Endodermal cell (in vitro differentiated cells): ENCODE measurements at regions not wholly inside any gene's neighbourhood (a gene's known extent, or its start where the extent isn't known, plus 50 kb on each side); places are given as distances from the start of the nearest gene placed in this dataset.

Source experiments
- DNase-seq: peaks from one replicate; pipeline ENCODE4 v3.0.0-alpha.2; 2017
- H3K27ac ChIP-seq: 2 replicates; pipeline ENCODE4 v1.5.1; 2013; ENCODE audit warnings: mild to moderate bottlenecking, low read depth, low read length, moderate library complexity
- H3K27me3 ChIP-seq: 2 replicates; pipeline ENCODE4 v1.6.1; 2013; ENCODE audit warnings: mild to moderate bottlenecking, low read length, moderate library complexity; ENCODE audit not compliant: insufficient read depth, control insufficient read depth, poor library complexity, severe bottlenecking
- H3K36me3 ChIP-seq: 2 replicates; pipeline ENCODE4 v1.7.0; 2013; ENCODE audit warnings: mild to moderate bottlenecking, low read length, moderate library complexity; ENCODE audit not compliant: control insufficient read depth, insufficient read depth
- H3K4me1 ChIP-seq: one replicate; pipeline ENCODE4 v1.7.0; 2013; ENCODE audit warnings: low read length; ENCODE audit not compliant: control insufficient read depth, insufficient read depth
- H3K4me3 ChIP-seq: 2 replicates; pipeline ENCODE4 v1.5.1; 2013; ENCODE audit warnings: mild to moderate bottlenecking, low read length, moderate library complexity
- H3K9ac ChIP-seq: 2 replicates; pipeline ENCODE4 v1.6.1; 2013; ENCODE audit warnings: mild to moderate bottlenecking, low read length, moderate library complexity; ENCODE audit not compliant: poor library complexity, severe bottlenecking; ENCODE audit errors: extremely low read depth
- H3K9me3 ChIP-seq: 2 replicates; pipeline ENCODE4 v1.6.1; 2013; ENCODE audit warnings: mild to moderate bottlenecking, low read length, moderate library complexity; ENCODE audit not compliant: control insufficient read depth
- H3K27ac Mint-ChIP-seq: 2 replicates; pipeline ENCODE4 v1.8.0; 2020; ENCODE audit warnings: mixed read lengths
- H3K27me3 Mint-ChIP-seq: 2 replicates; pipeline ENCODE4 v1.8.0; 2021; ENCODE audit warnings: mild to moderate bottlenecking, mixed read lengths; ENCODE audit not compliant: insufficient read depth
- H3K36me3 Mint-ChIP-seq: 2 replicates; pipeline ENCODE4 v1.8.0; 2020; ENCODE audit warnings: low read depth, mixed read lengths
- H3K4me1 Mint-ChIP-seq: 2 replicates; pipeline ENCODE4 v1.8.0; 2020; ENCODE audit warnings: mixed read lengths
- H3K4me3 Mint-ChIP-seq: 2 replicates; pipeline ENCODE4 v1.8.0; 2020; ENCODE audit warnings: mild to moderate bottlenecking, moderate library complexity, mixed read lengths
- H3K9me3 Mint-ChIP-seq: 2 replicates; pipeline ENCODE4 v1.8.0; 2020; ENCODE audit warnings: mild to moderate bottlenecking, mixed read lengths
- CTCF ChIP-seq: fragments of 200-600 bp; sonication (generic); conservative IDR thresholded peaks from 2 replicates; pipeline ENCODE4 v1.5.0; 2021; ENCODE audit warnings: antibody characterized with exemption, mild to moderate bottlenecking
- WGBS, 2 experiments: methylation state at CpG; one replicate each; pipeline versions ENCODE4 v1.1.5 to v1.1.7; 2013; ENCODE audit warnings: missing lambda C conversion rate in 2 of 2, mixed read lengths in 1 of 2; ENCODE audit not compliant: insufficient coverage in 1 of 2, insufficient read length in 1 of 2; 5-methylcytosine and 5-hydroxymethylcytosine counted together

GRCh38 chr5:171634511-171634910 is 151.1 kb upstream of the SMIM23 start:
- H3K9me3 Mint-ChIP-seq, result no peaks in the 10 kb centered on the region
- H3K27ac ChIP-seq, result no peak overlapping the region

GRCh38 chr5:171635028-171635427 is 150.6 kb upstream of the SMIM23 start:
- Histone ChIP-seq H3K4me3 (no peak overlapping the region), H3K9me3 (no peaks in the 10 kb centered on the region), H3K4me1 (no peaks in the 10 kb centered on the region), H3K27me3 (peaks cover 10% of the 10 kb centered on the region), H3K27ac (no peak overlapping the region), H3K9ac (no peak overlapping the region), H3K36me3 (no peaks in the 10 kb centered on the region)
- Mint-ChIP-seq H3K27ac (no peak overlapping the region), H3K36me3 (no peaks in the 10 kb centered on the region), H3K27me3 (peaks cover 16% of the 10 kb centered on the region), H3K4me3 (no peak overlapping the region), H3K9me3 (no peaks in the 10 kb centered on the region), H3K4me1 (no peaks in the 10 kb centered on the region)
- WGBS, 2 experiments, result 71 to 83% methylated on average over 1 to 2 of the region's 2 CpGs
- TF ChIP-seq CTCF, result no peak
- DNase-seq, result no peak

More at GRCh38 chr5:171634511-171634910, 151.1 kb upstream of the SMIM23 start:
- no peak for DNase-seq
- Histone ChIP-seq H3K9me3 (no peaks in the 10 kb centered on the region), H3K9ac (no peak overlapping the region), H3K27me3 (peaks cover 10% of the 10 kb centered on the region), H3K4me3 (no peak overlapping the region), H3K36me3 (no peaks in the 10 kb centered on the region), H3K4me1 (no peaks in the 10 kb centered on the region)
- no peak overlapping the region for H3K4me3 Mint-ChIP-seq
- H3K36me3 Mint-ChIP-seq, result no peaks in the 10 kb centered on the region
- H3K4me1 Mint-ChIP-seq, result peaks cover 2% of the 10 kb centered on the region
- peaks cover 18% of the 10 kb centered on the region for H3K27me3 Mint-ChIP-seq
- no peak for TF ChIP-seq CTCF
- no peak overlapping the region for H3K27ac Mint-ChIP-seq

GRCh38 chr5:171635561-171636245 is 149.9 kb upstream of the SMIM23 start:
- no peak for TF ChIP-seq CTCF
- no peaks in the 10 kb centered on the region for H3K4me1 ChIP-seq
- no peak overlapping the region for H3K4me3 Mint-ChIP-seq
- no peaks in the 10 kb centered on the region for H3K4me1 Mint-ChIP-seq
- no peak overlapping the region for H3K9ac ChIP-seq
- H3K27ac ChIP-seq, result no peak overlapping the region
- no peaks in the 10 kb centered on the region for H3K9me3 Mint-ChIP-seq
- H3K27me3 ChIP-seq, result peaks cover 7% of the 10 kb centered on the region
- no peaks in the 10 kb centered on the region for H3K36me3 ChIP-seq
- no peak overlapping the region for H3K27ac Mint-ChIP-seq
- no peak overlapping the region for H3K4me3 ChIP-seq
- no peak for DNase-seq
- WGBS, 2 experiments, result 91 to 92% methylated on average over 6 to 8 of the region's 8 CpGs
- no peaks in the 10 kb centered on the region for H3K36me3 Mint-ChIP-seq
- H3K27me3 Mint-ChIP-seq, result peaks cover 10% of the 10 kb centered on the region
- H3K9me3 ChIP-seq, result no peaks in the 10 kb centered on the region
